Testis (tissue), 2 donors: ENCODE measurements at regions not wholly inside any gene's neighbourhood (a gene's known extent, or its start where the extent isn't known, plus 50 kb on each side); places are given as distances from the start of the nearest gene placed in this dataset.

Experiments used
- CTCF ChIP-seq, 3 experiments: fragments of 450-650 bp in 2 of 3; fragments of 200-600 bp in 1 of 3; sonication (generic) in 1 of 3; IDR thresholded peaks; one replicate each; pipeline ENCODE4 v1.5.1; 2016 to 2019; ENCODE audit warnings: antibody characterized with exemption in 3 of 3, mild to moderate bottlenecking in 2 of 3, moderate library complexity in 1 of 3
- POLR2A ChIP-seq: fragments of 450-650 bp; IDR thresholded peaks from one replicate; pipeline ENCODE4 v1.6.1; 2017; ENCODE audit warnings: antibody characterized with exemption, mild to moderate bottlenecking, moderate library complexity

- no peak for TF ChIP-seq POLR2A
- no peak for TF ChIP-seq CTCF (IDR thresholded peaks at IDR 0.05)
These were observed 56.2 kb downstream of the CRPPA start for GRCh38 chr7:16365177-16365576.
